IMR-90 (cell line): ENCODE measurements at regions not wholly inside any gene's neighbourhood (a gene's known extent, or its start where the extent isn't known, plus 50 kb on each side); places are given as distances from the start of the nearest gene placed in this dataset.
"Not testable (repeated sequence)": the region's sequence is repeated elsewhere in the genome, so short reads cannot be mapped to it uniquely, and the experiment has no call there.

Source experiments
- ATAC-seq: fragments of 200-7000 bp; cut with Tn5 transposase; 2 replicates; pipeline ENCODE4 v1.9.1; 2020; ENCODE audit warnings: low read depth, mild to moderate bottlenecking, moderate library complexity
- BruUV-seq: library from RNA; stranded (reverse); fragments of 400-500 nt; replicated peaks from 2 replicates; lab custom pipeline; 2021; lab: Mats Ljungman, UMichigan
- CTCF ChIA-PET: fragments of 300-600 bp; formaldehyde crosslinking; extraction: SDS; loops from one replicate; lab custom pipeline; 2021; ENCODE audit warnings: antibody characterized with exemption; lab: Yijun Ruan, JAX
- POLR2A ChIA-PET: fragments of 300-600 bp; sonication (Branson Sonifier 250); formaldehyde crosslinking; loops from one replicate; lab custom pipeline; 2022; ENCODE audit warnings: antibody characterized with exemption; ENCODE audit not compliant: unreplicated experiment; lab: Charles Lee
- DNase-seq: peaks from one replicate; pipeline ENCODE4 v3.0.0; 2013
- H2AFZ ChIP-seq: replicated peaks from 2 replicates; pipeline ENCODE3; 2013; ENCODE audit warnings: low read length, mild to moderate bottlenecking; ENCODE audit not compliant: poor library complexity
- H2AK5ac ChIP-seq: 2 replicates; pipeline ENCODE4 v1.6.1; 2013; ENCODE audit warnings: low read depth, low read length, inconsistent platforms
- H2AK9ac ChIP-seq: replicated peaks from 2 replicates; pipeline ENCODE3; 2013; ENCODE audit warnings: mild to moderate bottlenecking, low read depth, low read length, moderate library complexity; ENCODE audit not compliant: poor library complexity
- H2BK120ac ChIP-seq: 2 replicates; pipeline ENCODE4 v1.6.1; 2013; ENCODE audit warnings: low read depth, low read length, inconsistent platforms
- H2BK15ac ChIP-seq: 3 replicates; pipeline ENCODE4 v1.6.1; 2013; ENCODE audit warnings: low read depth, low read length, inconsistent platforms
- H2BK20ac ChIP-seq: 2 replicates; pipeline ENCODE4 v1.6.1; 2013; ENCODE audit warnings: low read depth, mild to moderate bottlenecking, inconsistent platforms, low read length, moderate library complexity
- H2BK5ac ChIP-seq: 2 replicates; pipeline ENCODE4 v1.6.1; 2013; ENCODE audit warnings: mild to moderate bottlenecking, low read depth, low read length, inconsistent platforms; ENCODE audit not compliant: poor library complexity, severe bottlenecking
- H3K14ac ChIP-seq: replicated peaks from 2 replicates; pipeline ENCODE4 v1.6.1; 2013; ENCODE audit warnings: low read depth, low read length, inconsistent platforms
- H3K18ac ChIP-seq: 2 replicates; pipeline ENCODE4 v1.6.1; 2013; ENCODE audit warnings: low read depth, low read length, control low read depth
- H3K23ac ChIP-seq: 2 replicates; pipeline ENCODE4 v1.6.1; 2013; ENCODE audit warnings: low read depth, low read length, inconsistent platforms
- H3K27ac ChIP-seq: 2 replicates; pipeline ENCODE4 v1.5.1; 2013; ENCODE audit warnings: mild to moderate bottlenecking, control low read depth, low read length; ENCODE audit not compliant: insufficient read depth
- H3K27me3 ChIP-seq: 2 replicates; pipeline ENCODE4 v1.6.1; 2013; ENCODE audit warnings: low read length; ENCODE audit not compliant: control insufficient read depth, insufficient read depth
- H3K36me3 ChIP-seq: 2 replicates; pipeline ENCODE4 v1.6.1; 2013; ENCODE audit warnings: low read length, mixed read lengths; ENCODE audit not compliant: control insufficient read depth, insufficient read depth
- H3K4ac ChIP-seq: 2 replicates; pipeline ENCODE4 v1.6.1; 2013; ENCODE audit warnings: low read depth, low read length, inconsistent platforms
- H3K4me1 ChIP-seq: 2 replicates; pipeline ENCODE4 v1.6.1; 2013; ENCODE audit warnings: low read length, mixed read lengths; ENCODE audit not compliant: control insufficient read depth, insufficient read depth
- H3K4me2 ChIP-seq: 2 replicates; pipeline ENCODE4 v1.6.1; 2013; ENCODE audit warnings: low read depth, mild to moderate bottlenecking, control low read depth, low read length, moderate library complexity
- H3K4me3 ChIP-seq: 2 replicates; pipeline ENCODE4 v1.5.1; 2013; ENCODE audit warnings: low read depth, mild to moderate bottlenecking, control low read depth, low read length, moderate library complexity; ENCODE audit not compliant: insufficient read depth
- H3K56ac ChIP-seq: 2 replicates; pipeline ENCODE4 v1.6.1; 2013; ENCODE audit warnings: low read length, inconsistent platforms; ENCODE audit not compliant: insufficient read depth; ENCODE audit errors: extremely low read depth
- H3K79me1 ChIP-seq, 2 experiments: 2 replicates each; pipeline ENCODE4 v1.6.1; 2013; ENCODE audit warnings: low read length in 2 of 2, inconsistent platforms in 1 of 2, low read depth in 1 of 2
- H3K9ac ChIP-seq: 2 replicates; pipeline ENCODE4 v1.6.1; 2013; ENCODE audit warnings: low read depth, low read length, control low read depth
- H3K9me1 ChIP-seq: 2 replicates; pipeline ENCODE4 v1.6.1; 2013; ENCODE audit warnings: low read length, inconsistent platforms; ENCODE audit not compliant: insufficient read depth
- H3K9me3 ChIP-seq: 2 replicates; pipeline ENCODE4 v1.6.1; 2013; ENCODE audit warnings: low read length; ENCODE audit not compliant: control insufficient read depth, insufficient read depth
- H4K20me1 ChIP-seq: 2 replicates; pipeline ENCODE4 v1.6.1; 2013; ENCODE audit warnings: low read length, inconsistent platforms; ENCODE audit not compliant: insufficient read depth
- H4K5ac ChIP-seq: 2 replicates; pipeline ENCODE4 v1.6.1; 2013; ENCODE audit warnings: mild to moderate bottlenecking, low read depth, low read length, control low read depth
- H4K8ac ChIP-seq, 2 experiments: 2 replicates each; pipeline ENCODE4 v1.6.1; 2013; ENCODE audit warnings: low read depth in 2 of 2, low read length in 2 of 2, control low read depth in 1 of 2, inconsistent platforms in 1 of 2
- H4K91ac ChIP-seq: 2 replicates; pipeline ENCODE4 v1.6.1; 2013; ENCODE audit warnings: low read depth, low read length, inconsistent platforms; ENCODE audit not compliant: insufficient read depth
- WGBS, 2 experiments: methylation state at CpG; one replicate each; pipeline versions ENCODE4 v1.1.5 to v1.1.7; 2013; ENCODE audit warnings: missing lambda C conversion rate in 2 of 2; ENCODE audit not compliant: insufficient read length in 1 of 2; ENCODE audit errors: extremely low coverage in 2 of 2; 5-methylcytosine and 5-hydroxymethylcytosine counted together
- dilution Hi-C: fragments of 300-500 bp; cut with HindIII; formaldehyde crosslinking; loops from one replicate; pipeline ENCODE4 v1.14.3; 2018; ENCODE audit warnings: low sequenced_read_pairs; ENCODE audit not compliant: unreplicated experiment
- in situ Hi-C: fragments of 300-500 bp; cut with MboI; formaldehyde crosslinking; loops from 3 replicates; pipeline ENCODE4 v1.14.3; 2019; ENCODE audit warnings: low sequenced_read_pairs, inconsistent platforms, mixed read lengths
- intact Hi-C: fragments of 100-400 bp; cut with micrococcal nuclease; formaldehyde crosslinking; loops from 2 replicates; pipeline ENCODE4 v1.10.0; 2022

- H3K36me3 ChIP-seq, H3K14ac ChIP-seq, H3K9ac ChIP-seq, H2BK120ac ChIP-seq, H2AK9ac ChIP-seq, BruUV-seq, H3K27ac ChIP-seq, H3K4me1 ChIP-seq, CTCF ChIA-PET, H3K23ac ChIP-seq, H2AFZ ChIP-seq, in situ Hi-C loops, H2BK20ac ChIP-seq, dilution Hi-C loops, H4K8ac ChIP-seq, H2AK5ac ChIP-seq, H3K56ac ChIP-seq, H3K18ac ChIP-seq, H3K4me2 ChIP-seq, H3K4me3 ChIP-seq, ATAC-seq, H4K20me1 ChIP-seq, H3K27me3 ChIP-seq, H3K4ac ChIP-seq, H3K79me1 ChIP-seq, H2BK15ac ChIP-seq, H4K5ac ChIP-seq, POLR2A ChIA-PET, H4K91ac ChIP-seq, intact Hi-C loops, H3K9me3 ChIP-seq, DNase-seq, H3K9me1 ChIP-seq, H2BK5ac ChIP-seq: not testable (repeated sequence)
- WGBS, 2 experiments: no CpG with 5 or more reads among the region's 1 CpG
Observed at GRCh38 chr6:67686225-67686624, 948.9 kb upstream of the ADGRB3 start.
